Lower lobe of right lung (tissue), 2 donors: ENCODE measurements at regions not wholly inside any gene's neighbourhood (a gene's known extent, or its start where the extent isn't known, plus 50 kb on each side); places are given as distances from the start of the nearest gene placed in this dataset.

ENCODE experiments used
- ATAC-seq, 2 donors: fragments of 200-7000 bp; cut with Tn5 transposase; one replicate each; pipeline ENCODE4 v1.9.1; 2020 to 2022; ENCODE audit warnings: mild to moderate bottlenecking in 2 of 2, moderate library complexity in 2 of 2
- DNase-seq: peaks from one replicate; pipeline ENCODE4 v3.0.0-alpha.2; 2020
- H3K27ac ChIP-seq: fragments of 200-600 bp; one replicate; pipeline ENCODE4 v1.8.0; 2022
- H3K27me3 ChIP-seq: fragments of 200-600 bp; one replicate; pipeline ENCODE4 v1.8.0; 2022; ENCODE audit warnings: low read depth
- H3K36me3 ChIP-seq: fragments of 200-600 bp; one replicate; pipeline ENCODE4 v1.8.0; 2022; ENCODE audit warnings: mild to moderate bottlenecking
- H3K4me1 ChIP-seq: fragments of 200-600 bp; one replicate; pipeline ENCODE4 v1.8.0; 2022
- H3K4me3 ChIP-seq: fragments of 200-600 bp; one replicate; pipeline ENCODE4 v1.8.0; 2022; ENCODE audit warnings: mild to moderate bottlenecking
- H3K9me3 ChIP-seq: fragments of 200-600 bp; one replicate; pipeline ENCODE4 v1.8.0; 2022
- intact Hi-C: fragments of 100-400 bp; cut with DNase I; formaldehyde crosslinking; loops from one replicate; pipeline ENCODE4 v1.11.0; 2022
- TF ChIP-seq, protein P1 (sequence below): fragments of 200-600 bp; IDR thresholded peaks from one replicate; pipeline ENCODE4 v1.8.0; 2022; ENCODE audit warnings: antibody characterized with exemption, mild to moderate bottlenecking
- donor health status: DM: no; HTN: yes; CAD: no; lungs with severe emphysema.

DNA sequence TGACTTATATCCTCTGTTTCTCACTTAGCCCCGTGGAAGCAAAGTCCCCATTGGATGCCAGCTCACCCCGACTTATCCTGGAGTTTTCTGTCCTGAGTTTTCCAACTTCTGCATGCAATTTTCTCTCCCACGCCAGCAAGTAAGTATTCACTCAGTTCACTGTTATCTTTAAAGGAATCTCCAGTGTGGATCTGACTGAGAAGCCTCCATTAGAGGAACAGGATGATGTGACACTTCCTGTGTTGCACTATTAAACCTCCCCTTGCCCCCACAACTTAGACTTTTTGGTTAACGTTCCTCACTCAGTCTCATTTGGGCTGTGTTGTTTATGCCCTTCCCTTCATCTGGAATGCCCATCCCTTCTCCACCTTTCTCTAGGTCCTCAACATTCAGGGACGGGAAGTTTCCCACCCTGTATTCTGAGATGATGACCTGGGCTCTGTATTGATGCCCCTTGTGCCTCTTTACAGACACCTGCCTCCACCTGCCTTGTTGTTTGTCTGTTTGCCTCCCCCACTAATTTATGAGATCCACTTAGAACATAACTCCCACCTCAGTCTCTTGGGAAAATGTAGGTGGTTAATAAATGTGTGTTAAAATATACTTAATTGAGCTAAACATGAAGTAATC lies 536.1 kb upstream of the RAB6C start:
- intact Hi-C loops = no loop called here
- TF ChIP-seq, protein P1, sequence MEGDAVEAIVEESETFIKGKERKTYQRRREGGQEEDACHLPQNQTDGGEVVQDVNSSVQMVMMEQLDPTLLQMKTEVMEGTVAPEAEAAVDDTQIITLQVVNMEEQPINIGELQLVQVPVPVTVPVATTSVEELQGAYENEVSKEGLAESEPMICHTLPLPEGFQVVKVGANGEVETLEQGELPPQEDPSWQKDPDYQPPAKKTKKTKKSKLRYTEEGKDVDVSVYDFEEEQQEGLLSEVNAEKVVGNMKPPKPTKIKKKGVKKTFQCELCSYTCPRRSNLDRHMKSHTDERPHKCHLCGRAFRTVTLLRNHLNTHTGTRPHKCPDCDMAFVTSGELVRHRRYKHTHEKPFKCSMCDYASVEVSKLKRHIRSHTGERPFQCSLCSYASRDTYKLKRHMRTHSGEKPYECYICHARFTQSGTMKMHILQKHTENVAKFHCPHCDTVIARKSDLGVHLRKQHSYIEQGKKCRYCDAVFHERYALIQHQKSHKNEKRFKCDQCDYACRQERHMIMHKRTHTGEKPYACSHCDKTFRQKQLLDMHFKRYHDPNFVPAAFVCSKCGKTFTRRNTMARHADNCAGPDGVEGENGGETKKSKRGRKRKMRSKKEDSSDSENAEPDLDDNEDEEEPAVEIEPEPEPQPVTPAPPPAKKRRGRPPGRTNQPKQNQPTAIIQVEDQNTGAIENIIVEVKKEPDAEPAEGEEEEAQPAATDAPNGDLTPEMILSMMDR = no peak

DNA sequence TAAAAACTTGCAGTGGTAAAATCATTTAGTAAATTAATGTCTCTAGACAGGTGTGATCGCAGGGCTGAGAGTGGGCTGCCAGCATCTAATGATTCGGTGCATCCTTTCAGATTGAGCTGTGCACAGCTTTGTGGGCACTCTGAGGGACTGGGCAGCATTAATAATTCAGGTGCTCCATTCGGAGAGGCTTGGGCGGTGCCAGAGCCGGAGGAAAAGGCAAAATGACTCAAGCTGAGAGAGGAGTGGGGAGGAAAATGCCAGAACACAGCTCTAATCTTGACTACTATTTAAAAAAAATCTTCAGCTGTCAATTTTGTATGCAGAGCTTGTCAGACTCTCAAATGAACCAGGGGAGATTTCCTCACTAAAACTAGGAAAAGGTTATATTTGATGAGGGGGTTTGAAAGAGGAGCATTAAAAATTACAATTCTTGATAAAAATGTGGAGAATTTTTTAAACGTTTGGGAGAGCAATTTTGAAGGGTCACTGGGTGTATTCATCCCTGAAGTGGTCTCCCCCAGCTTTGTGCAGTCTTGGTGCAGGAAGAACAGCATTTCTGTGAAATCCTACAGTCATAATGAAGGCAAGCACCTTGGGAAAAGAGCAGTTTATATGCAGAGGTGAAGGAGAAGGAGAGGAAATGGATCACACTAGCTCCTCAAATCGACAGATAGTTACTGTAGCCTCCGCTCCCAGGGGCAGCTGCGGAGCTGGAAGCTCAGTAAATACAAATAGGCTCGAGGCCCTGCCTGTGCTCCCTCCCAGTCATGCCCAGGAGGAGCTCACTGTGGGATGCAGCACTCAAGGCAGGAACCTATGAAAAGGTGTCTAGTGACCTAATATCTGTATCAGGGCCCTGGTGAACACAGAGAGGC lies 535.4 kb upstream of the RAB6C start:
- H3K27ac ChIP-seq = no peak overlapping the region
- H3K4me1 ChIP-seq = no peaks in the 10 kb centered on the region
- intact Hi-C loops = no loop called here
- ATAC-seq (no peak), DNase-seq (no peak)
- H3K27me3 ChIP-seq = no peaks in the 10 kb centered on the region
- H3K9me3 ChIP-seq = no peaks in the 10 kb centered on the region
- no peak overlapping the region for H3K4me3 ChIP-seq
- TF ChIP-seq, protein P1 = no peak
- H3K36me3 ChIP-seq = no peaks in the 10 kb centered on the region

More for the DNA sequence above, 536.1 kb upstream of the RAB6C start:
- DNase-seq (no peak), ATAC-seq (no peak)
- H3K27me3 ChIP-seq = no peaks in the 10 kb centered on the region
- H3K36me3 ChIP-seq = no peaks in the 10 kb centered on the region
- no peaks in the 10 kb centered on the region for H3K9me3 ChIP-seq
- H3K27ac ChIP-seq = no peak overlapping the region
- no peaks in the 10 kb centered on the region for H3K4me1 ChIP-seq
- no peak overlapping the region for H3K4me3 ChIP-seq

DNA sequence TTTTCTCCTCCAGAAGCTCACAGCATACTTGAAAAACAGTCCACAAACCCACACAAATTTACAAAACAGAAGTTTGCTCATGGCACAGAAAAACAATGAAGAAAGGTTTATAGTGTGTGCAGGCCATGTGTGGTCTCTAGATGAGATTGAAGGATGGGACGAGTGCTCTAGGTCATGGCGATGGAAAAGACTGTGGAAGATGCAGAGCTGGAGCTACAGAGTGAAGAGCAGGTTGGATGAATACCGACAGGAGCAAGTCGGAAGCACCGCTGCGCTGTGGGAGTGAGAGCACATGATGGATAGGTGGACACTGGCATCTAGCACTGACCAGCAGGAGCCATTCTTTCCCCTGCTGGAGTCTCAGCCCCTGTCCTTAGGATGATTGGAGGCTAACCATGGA lies 534.7 kb upstream of the RAB6C start:
- DNase-seq (no peak), ATAC-seq (no peak)
- no peaks in the 10 kb centered on the region for H3K4me1 ChIP-seq
- no peak overlapping the region for H3K27ac ChIP-seq
- TF ChIP-seq, protein P1 = no peak
- H3K4me3 ChIP-seq = no peak overlapping the region
- no peaks in the 10 kb centered on the region for H3K9me3 ChIP-seq
- intact Hi-C loops = no loop called here
- H3K36me3 ChIP-seq = no peaks in the 10 kb centered on the region
- H3K27me3 ChIP-seq = no peaks in the 10 kb centered on the region

DNA sequence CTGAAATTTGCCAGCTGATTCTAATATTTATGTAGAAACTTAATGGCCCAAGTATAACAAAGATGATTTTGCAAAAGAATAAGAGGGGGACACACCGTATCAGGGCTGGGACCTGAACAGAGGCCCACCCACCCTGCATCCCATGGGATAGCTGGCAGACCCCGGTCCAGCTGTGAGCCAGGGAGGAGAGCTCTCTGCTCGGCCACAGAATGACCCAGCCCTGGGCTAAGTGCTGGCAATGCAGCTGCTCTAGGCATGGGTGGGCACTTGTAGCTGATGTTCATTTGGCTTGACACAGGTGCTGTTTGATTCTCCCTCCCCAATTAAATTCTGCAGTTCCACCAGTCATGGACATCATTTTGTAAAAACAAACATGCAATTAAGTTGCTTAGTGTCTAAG lies 522.8 kb upstream of the RAB6C start:
- no peaks in the 10 kb centered on the region for H3K4me1 ChIP-seq
- no peak for DNase-seq
- H3K9me3 ChIP-seq = no peaks in the 10 kb centered on the region
- H3K27me3 ChIP-seq = no peaks in the 10 kb centered on the region
- no peak overlapping the region for H3K4me3 ChIP-seq
- H3K36me3 ChIP-seq = no peaks in the 10 kb centered on the region
- TF ChIP-seq, protein P1 = no peak
- no peak overlapping the region for H3K27ac ChIP-seq
- intact Hi-C loops = no loop called here
- ATAC-seq = no peak

DNA sequence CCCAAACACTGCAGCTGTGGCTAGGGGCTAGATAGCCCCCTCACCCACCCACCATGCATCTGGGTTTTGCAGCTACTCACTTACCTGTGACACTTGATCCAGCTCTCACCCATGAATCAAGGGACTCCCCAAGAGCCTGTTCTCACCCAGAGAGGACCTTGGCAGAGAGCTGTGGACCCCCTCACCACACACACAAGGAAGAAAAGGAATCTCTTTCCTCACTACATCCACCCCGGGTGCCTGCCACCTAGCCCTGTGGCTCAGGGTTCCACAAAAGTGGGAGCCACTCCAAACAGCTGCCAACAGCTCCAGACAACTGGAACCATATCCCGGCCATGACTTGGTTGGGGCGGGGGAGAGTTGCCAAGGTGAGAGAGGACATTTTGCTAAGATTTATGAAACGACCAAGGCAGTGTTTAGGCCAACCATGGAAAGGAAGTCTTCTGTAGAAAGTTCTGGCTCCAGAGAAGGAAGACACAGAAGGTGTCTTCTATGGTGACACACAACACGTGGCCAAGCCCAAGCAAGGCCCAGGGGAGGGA lies 522.1 kb upstream of the RAB6C start:
- TF ChIP-seq, protein P1 = no peak
- Histone ChIP-seq H3K4me3 (no peak overlapping the region), H3K27me3 (no peaks in the 10 kb centered on the region), H3K27ac (no peak overlapping the region), H3K36me3 (no peaks in the 10 kb centered on the region), H3K4me1 (no peaks in the 10 kb centered on the region), H3K9me3 (no peaks in the 10 kb centered on the region)
- DNase-seq (no peak), ATAC-seq (no peak)
- intact Hi-C loops = no loop called here
